ENCODE measurements at regions not wholly inside any gene's neighbourhood (a gene's known extent, or its start where the extent isn't known, plus 50 kb on each side); places are given as distances from the start of the nearest gene placed in this dataset.

DNA sequence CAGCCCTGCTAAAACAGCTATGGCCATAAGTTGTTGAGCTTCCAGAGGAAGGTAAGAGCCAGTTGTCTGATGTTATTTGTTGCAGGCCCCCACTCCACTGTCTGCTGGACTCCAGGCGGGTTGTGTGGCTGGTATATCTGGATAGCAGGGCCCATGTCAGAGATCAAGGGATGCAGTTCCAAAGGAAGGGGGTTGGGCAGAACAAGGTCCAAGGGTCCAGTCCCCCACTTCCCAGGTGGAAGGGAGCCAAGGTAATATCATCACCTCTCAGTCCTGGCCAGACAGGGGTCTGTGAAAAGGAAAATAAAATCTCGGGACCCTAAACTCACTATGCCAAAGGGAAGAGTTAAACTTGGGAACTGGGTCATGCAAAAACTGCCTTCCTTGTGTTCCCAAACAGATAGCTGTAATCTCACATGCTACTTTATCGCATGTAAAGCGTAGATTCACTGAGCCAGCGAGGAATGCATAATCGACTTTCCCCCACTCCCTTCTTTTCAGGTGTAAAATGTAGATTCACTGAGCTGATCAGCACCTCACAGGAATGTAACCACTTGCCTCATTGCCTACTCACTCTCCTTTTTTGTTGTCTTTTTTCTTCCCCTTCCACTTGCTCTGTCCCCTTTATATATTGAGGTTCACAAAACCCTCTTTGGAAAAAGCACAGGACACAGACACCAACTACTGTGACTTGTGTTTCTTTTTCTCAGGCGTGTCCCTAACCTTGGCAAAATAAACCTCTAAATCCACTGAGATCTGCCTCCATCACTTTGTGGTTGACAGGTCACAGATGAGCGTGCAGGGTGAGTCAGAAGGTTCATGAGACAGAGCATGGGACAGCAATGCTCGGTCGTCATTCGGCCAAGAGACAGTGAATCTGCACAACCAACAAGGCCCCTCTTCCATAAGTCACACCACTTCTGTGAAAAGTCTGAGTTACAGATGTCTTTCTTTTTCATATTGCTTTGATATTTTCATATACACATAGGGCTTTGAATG, 255.3 kb upstream of the SIX2 start:
- intact Hi-C loops (cut with DNase I; ENCODE audit: low total_unique reads): no loop called here
- no peaks in the 10 kb centered on the region for H3K4me1 ChIP-seq
- WGBS, 5 donors: 83 to 94% (median 86%) methylated on average over 11 of the region's 11 CpGs
- DNase-seq: no peak
- no peaks in the 10 kb centered on the region for H3K9me3 ChIP-seq
- no peak overlapping the region for H3K27ac ChIP-seq
- no peaks in the 10 kb centered on the region for H3K36me3 ChIP-seq
- TF ChIP-seq POLR2AphosphoS5 (IDR thresholded peaks at IDR 0.05): no peak
- H3K4me3 ChIP-seq: no peak overlapping the region
- peaks cover 0 to 30% (median 0%) of the 10 kb centered on the region in 7 donors for H3K27me3 ChIP-seq (replicated peaks in 1 of 7)

DNA sequence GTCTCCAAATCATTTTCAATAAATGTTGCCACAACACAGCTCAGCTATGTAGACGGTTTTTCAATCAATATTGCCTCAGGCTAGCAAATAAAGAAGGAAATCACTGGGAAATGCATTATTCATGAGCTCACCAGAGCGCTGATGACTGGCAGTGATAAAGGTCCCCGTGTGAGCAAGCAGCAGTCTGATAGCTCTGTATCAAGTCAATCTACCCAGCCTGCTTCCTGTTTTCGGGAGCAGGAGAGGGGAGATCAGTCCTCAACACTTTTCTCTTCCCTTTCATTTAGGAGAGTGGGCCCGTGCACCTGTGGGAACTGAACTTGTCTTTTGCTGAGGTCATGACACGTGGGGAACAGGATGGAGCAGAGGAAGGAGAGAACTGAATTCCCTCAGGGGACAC, 253.9 kb upstream of the SIX2 start:
- Histone ChIP-seq H3K27me3 (replicated peaks in 1 of 7) (peaks cover 0 to 18% (median 0%) of the 10 kb centered on the region in 7 donors), H3K36me3 (no peaks in the 10 kb centered on the region), H3K27ac (no peak overlapping the region), H3K9me3 (no peaks in the 10 kb centered on the region), H3K4me3 (no peak overlapping the region), H3K4me1 (no peaks in the 10 kb centered on the region)
- TF ChIP-seq POLR2AphosphoS5 (IDR thresholded peaks at IDR 0.05): no peak
- TF ChIP-seq, protein P1, sequence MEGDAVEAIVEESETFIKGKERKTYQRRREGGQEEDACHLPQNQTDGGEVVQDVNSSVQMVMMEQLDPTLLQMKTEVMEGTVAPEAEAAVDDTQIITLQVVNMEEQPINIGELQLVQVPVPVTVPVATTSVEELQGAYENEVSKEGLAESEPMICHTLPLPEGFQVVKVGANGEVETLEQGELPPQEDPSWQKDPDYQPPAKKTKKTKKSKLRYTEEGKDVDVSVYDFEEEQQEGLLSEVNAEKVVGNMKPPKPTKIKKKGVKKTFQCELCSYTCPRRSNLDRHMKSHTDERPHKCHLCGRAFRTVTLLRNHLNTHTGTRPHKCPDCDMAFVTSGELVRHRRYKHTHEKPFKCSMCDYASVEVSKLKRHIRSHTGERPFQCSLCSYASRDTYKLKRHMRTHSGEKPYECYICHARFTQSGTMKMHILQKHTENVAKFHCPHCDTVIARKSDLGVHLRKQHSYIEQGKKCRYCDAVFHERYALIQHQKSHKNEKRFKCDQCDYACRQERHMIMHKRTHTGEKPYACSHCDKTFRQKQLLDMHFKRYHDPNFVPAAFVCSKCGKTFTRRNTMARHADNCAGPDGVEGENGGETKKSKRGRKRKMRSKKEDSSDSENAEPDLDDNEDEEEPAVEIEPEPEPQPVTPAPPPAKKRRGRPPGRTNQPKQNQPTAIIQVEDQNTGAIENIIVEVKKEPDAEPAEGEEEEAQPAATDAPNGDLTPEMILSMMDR (IDR thresholded peaks at IDR 0.05 in 8 of 11, conservative IDR thresholded peaks at IDR 0.05 in 3 of 11): no peak
- no peak for TF ChIP-seq POLR2A (IDR thresholded peaks at IDR 0.05)
- DNase-seq: no peak
- 12 to 15% (median 13%) methylated on average over 6 of the region's 6 CpGs for WGBS, 5 donors
- intact Hi-C loops (cut with DNase I; ENCODE audit: low total_unique reads): no loop called here

DNA sequence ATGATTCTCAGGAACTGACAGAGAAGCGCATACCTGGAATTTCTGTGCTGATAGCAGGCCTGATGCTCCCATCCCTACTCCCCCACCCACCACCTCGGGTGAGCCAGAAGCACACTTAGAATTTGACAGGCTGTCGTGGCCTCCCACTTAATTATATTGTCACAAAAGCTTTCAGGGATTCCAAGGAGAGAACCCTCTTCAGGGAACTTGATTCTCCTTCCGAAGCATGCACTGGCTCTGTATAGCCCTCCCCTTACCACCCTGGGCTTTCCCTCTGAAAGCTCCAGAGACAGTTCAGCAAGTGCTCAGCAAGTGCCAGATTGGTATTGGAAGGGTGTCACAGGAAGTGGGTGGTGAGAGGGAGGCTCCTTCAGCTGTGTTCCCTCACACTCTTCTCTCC, 252.5 kb upstream of the SIX2 start:
- no peaks in the 10 kb centered on the region for H3K36me3 ChIP-seq
- H3K4me1 ChIP-seq: no peaks in the 10 kb centered on the region
- DNase-seq: no peak
- WGBS, 5 donors: 64 to 81% (median 72%) methylated on average over 4 of the region's 4 CpGs
- no peak overlapping the region for H3K27ac ChIP-seq
- TF ChIP-seq POLR2A (IDR thresholded peaks at IDR 0.05): no peak
- TF ChIP-seq, protein P1 (IDR thresholded peaks at IDR 0.05 in 8 of 11, conservative IDR thresholded peaks at IDR 0.05 in 3 of 11): no peak
- TF ChIP-seq POLR2AphosphoS5 (IDR thresholded peaks at IDR 0.05): no peak
- intact Hi-C loops (cut with DNase I; ENCODE audit: low total_unique reads): no loop called here
- H3K4me3 ChIP-seq: no peak overlapping the region
- peaks cover 0 to 18% (median 0%) of the 10 kb centered on the region in 7 donors for H3K27me3 ChIP-seq (replicated peaks in 1 of 7)
- H3K9me3 ChIP-seq: no peaks in the 10 kb centered on the region

DNA sequence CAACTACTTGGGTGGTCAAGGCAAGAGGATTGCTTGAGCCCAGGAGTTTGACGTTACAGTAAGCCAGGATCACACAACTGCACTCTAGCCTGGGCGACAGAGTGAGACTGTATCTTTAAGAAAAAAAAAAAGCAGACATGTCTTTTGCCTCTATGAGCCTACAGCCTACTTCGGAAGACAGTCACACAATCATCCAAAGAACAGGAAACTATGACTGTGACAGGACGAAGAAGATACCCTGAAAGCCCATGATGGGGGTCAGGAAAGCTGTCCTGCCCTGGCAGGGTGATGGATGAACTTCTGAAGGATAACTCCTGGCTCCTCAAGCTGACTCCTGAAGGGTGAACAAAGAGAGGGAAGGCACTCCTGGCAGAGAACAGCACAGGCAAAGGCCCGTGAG, 251.7 kb upstream of the SIX2 start:
- intact Hi-C loops (cut with DNase I; ENCODE audit: low total_unique reads): no loop called here
- Histone ChIP-seq H3K4me1 (no peaks in the 10 kb centered on the region), H3K36me3 (no peaks in the 10 kb centered on the region), H3K9me3 (no peaks in the 10 kb centered on the region), H3K27ac (no peak overlapping the region), H3K4me3 (no peak overlapping the region), H3K27me3 (replicated peaks in 1 of 7) (peaks cover 0 to 18% (median 0%) of the 10 kb centered on the region in 7 donors)
- 45 to 63% (median 53%) methylated on average over 4 to 5 of the region's 5 CpGs for WGBS, 5 donors
- no peak for DNase-seq
- TF ChIP-seq POLR2A (IDR thresholded peaks at IDR 0.05): no peak
- no peak for TF ChIP-seq POLR2AphosphoS5 (IDR thresholded peaks at IDR 0.05)
- TF ChIP-seq, protein P1 (IDR thresholded peaks at IDR 0.05 in 8 of 11, conservative IDR thresholded peaks at IDR 0.05 in 3 of 11): no peak

Measured in spleen (tissue), 11 donors.